HCT116 (cell line): ENCODE measurements at regions not wholly inside any gene's neighbourhood (a gene's known extent, or its start where the extent isn't known, plus 50 kb on each side); places are given as distances from the start of the nearest gene placed in this dataset.

Source experiments
- ATAC-seq: fragments of 200-7000 bp; cut with Tn5 transposase; 2 replicates; pipeline ENCODE4 v1.9.1; 2020; ENCODE audit warnings: mild to moderate bottlenecking, moderate library complexity
- BruUV-seq: library from RNA; stranded (reverse); fragments of 400-500 nt; replicated peaks from 2 replicates; lab custom pipeline; 2021; lab: Mats Ljungman, UMichigan
- CTCF ChIA-PET: fragments of 300-600 bp; sonication (Branson Sonifier 250); formaldehyde crosslinking; loops from one replicate; lab custom pipeline; 2021; ENCODE audit warnings: antibody characterized with exemption; lab: Charles Lee
- POLR2A ChIA-PET: fragments of 300-600, 350-600 bp; sonication (Branson Sonifier 250); formaldehyde crosslinking; loops from one replicate; lab custom pipeline; 2021; ENCODE audit warnings: antibody characterized with exemption; lab: Charles Lee
- RAD21 ChIA-PET, 2 experiments: fragments of 300-600 bp; sonication (Branson Sonifier 250); formaldehyde crosslinking; loops; one replicate each; lab custom pipeline; 2023; ENCODE audit warnings: low total read pairs in 2 of 2; ENCODE audit not compliant: uncharacterized antibody in 2 of 2, unreplicated experiment in 2 of 2, low non-redundant PET in 1 of 2; lab: Charles Lee
- DNase-seq: peaks from one replicate; pipeline ENCODE4 v3.0.0-alpha.2; 2010; ENCODE audit warnings: low read depth, low spot score
- H2AFZ ChIP-seq: fragments of 200-600 bp; shearing (Covaris generic), sonication (generic); 2 replicates; pipeline ENCODE4 v1.6.1; 2017; ENCODE audit warnings: low read depth, mixed run types, mixed read lengths, antibody characterized with exemption, low read length; ENCODE audit not compliant: poor library complexity, severe bottlenecking
- H3K27ac ChIP-seq: 2 replicates; pipeline ENCODE4 v1.5.1; 2012; ENCODE audit warnings: low read depth, low read length
- H3K27me3 ChIP-seq: fragments of 200-600 bp; sonication (generic); 2 replicates; pipeline ENCODE4 v1.6.1; 2016; ENCODE audit warnings: mixed run types, low read length, mixed read lengths; ENCODE audit not compliant: insufficient read depth
- H3K36me3 ChIP-seq, 2 experiments: fragments of 200-500 bp in 1 of 2; fragments of 200-600 bp in 1 of 2; sonication (Bioruptor generic) in 1 of 2; sonication (generic) in 1 of 2; 2 replicates each; pipeline versions ENCODE4 v1.5.1 to v1.6.1; 2014 to 2016; ENCODE audit warnings: low read length in 2 of 2, inconsistent platforms in 1 of 2, mixed read lengths in 1 of 2, mixed run types in 1 of 2; ENCODE audit not compliant: insufficient read depth in 2 of 2, control insufficient read depth in 1 of 2
- H3K4me1 ChIP-seq, 2 experiments: fragments of 200-600 bp in 1 of 2; sonication (generic) in 1 of 2; 2 replicates each; pipeline versions ENCODE4 v1.5.1 to v1.6.1; 2012 to 2017; ENCODE audit warnings: low read length in 2 of 2, inconsistent platforms in 1 of 2, mild to moderate bottlenecking in 1 of 2, mixed read lengths in 1 of 2, mixed run types in 1 of 2, moderate library complexity in 1 of 2; ENCODE audit not compliant: insufficient read depth in 2 of 2, control insufficient read depth in 1 of 2
- H3K4me2 ChIP-seq: fragments of 200-600 bp; sonication (generic); 2 replicates; pipeline ENCODE4 v1.6.1; 2017; ENCODE audit warnings: mixed run types, low read length, mixed read lengths
- H3K4me3 ChIP-seq, 2 experiments: fragments of 200-600 bp in 1 of 2; sonication (generic) in 1 of 2; replicated peaks in 1 of 2; 2 replicates each; pipeline ENCODE4 v1.5.1; 2011 to 2016; ENCODE audit warnings: low read length in 2 of 2, control low read depth in 1 of 2, low read depth in 1 of 2, mild to moderate bottlenecking in 1 of 2, mixed read lengths in 1 of 2, mixed run types in 1 of 2
- H3K79me2 ChIP-seq: fragments of 200-600 bp; sonication (generic); 2 replicates; pipeline ENCODE4 v1.6.1; 2017; ENCODE audit warnings: mild to moderate bottlenecking, mixed run types, low read length, moderate library complexity, mixed read lengths; ENCODE audit not compliant: insufficient read depth
- H3K9ac ChIP-seq: fragments of 200-600 bp; sonication (generic); 2 replicates; pipeline ENCODE4 v1.6.1; 2016; ENCODE audit warnings: low read length, mixed read lengths
- H3K9me2 ChIP-seq: fragments of 200-600 bp; sonication (generic), shearing (Covaris generic); 2 replicates; pipeline ENCODE4 v1.6.1; 2017; ENCODE audit warnings: mixed run types, mild to moderate bottlenecking, moderate library complexity; ENCODE audit not compliant: insufficient read depth
- H3K9me3 ChIP-seq, 2 experiments: fragments of 200-500 bp in 1 of 2; fragments of 200-600 bp in 1 of 2; sonication (Bioruptor generic) in 1 of 2; sonication (generic) in 1 of 2; 2 replicates each; pipeline ENCODE4 v1.6.1; 2014 to 2017; ENCODE audit warnings: low read length in 2 of 2, mixed read lengths in 2 of 2, inconsistent platforms in 1 of 2, low read depth in 1 of 2, mild to moderate bottlenecking in 1 of 2, mixed run types in 1 of 2, moderate library complexity in 1 of 2; ENCODE audit not compliant: control insufficient read depth in 1 of 2, insufficient read depth in 1 of 2
- H4K20me1 ChIP-seq: fragments of 200-600 bp; sonication (generic), shearing (Covaris generic); 2 replicates; pipeline ENCODE4 v1.6.1; 2017; ENCODE audit warnings: mixed run types, mild to moderate bottlenecking, moderate library complexity; ENCODE audit not compliant: insufficient read depth
- CBX3 ChIP-seq: IDR thresholded peaks from 2 replicates; pipeline ENCODE4 v1.6.1; 2012; ENCODE audit warnings: low read depth
- CEBPB ChIP-seq: IDR thresholded peaks from 2 replicates; pipeline ENCODE4 v1.6.1; 2012; ENCODE audit warnings: low read depth
- EGR1 ChIP-seq: IDR thresholded peaks from 2 replicates; pipeline ENCODE4 v1.6.1; 2012; ENCODE audit warnings: low read depth
- ELF1 ChIP-seq: IDR thresholded peaks from 2 replicates; pipeline ENCODE4 v1.6.1; 2012; ENCODE audit warnings: low read depth, borderline replicate concordance
- EZH2 ChIP-seq: fragments of 200-600 bp; sonication (generic); IDR thresholded peaks from 2 replicates; pipeline ENCODE4 v1.6.1; 2017; ENCODE audit warnings: antibody characterized with exemption, mixed run types
- EZH2phosphoT487 ChIP-seq: fragments of 200-600 bp; IDR thresholded peaks from 2 replicates; pipeline ENCODE4 v1.6.1; 2018; ENCODE audit warnings: antibody characterized with exemption, borderline replicate concordance
- FOSL1 ChIP-seq: IDR thresholded peaks from 2 replicates; pipeline ENCODE4 v1.6.1; 2012; ENCODE audit warnings: low read depth
- JUND ChIP-seq: IDR thresholded peaks from 2 replicates; pipeline ENCODE4 v1.6.1; 2012
- POLR2A ChIP-seq: IDR thresholded peaks from 2 replicates; pipeline ENCODE4 v1.7.0; 2011; ENCODE audit warnings: borderline replicate concordance; ENCODE audit not compliant: insufficient read depth, insufficient read length; ENCODE audit errors: extremely low read depth
- SIN3A ChIP-seq: IDR thresholded peaks from 2 replicates; pipeline ENCODE4 v1.6.1; 2012; ENCODE audit warnings: low read depth
- SP1 ChIP-seq: IDR thresholded peaks from 2 replicates; pipeline ENCODE4 v1.6.1; 2012; ENCODE audit warnings: low read depth
- SRF ChIP-seq: IDR thresholded peaks from 2 replicates; pipeline ENCODE4 v1.6.1; 2012; ENCODE audit warnings: low read depth
- TCF7L2 ChIP-seq: IDR thresholded peaks from 2 replicates; pipeline ENCODE4 v1.7.0; 2011; ENCODE audit warnings: borderline replicate concordance, inconsistent platforms; ENCODE audit not compliant: insufficient read depth, insufficient read length; ENCODE audit errors: extremely low read depth
- YY1 ChIP-seq: IDR thresholded peaks from 2 replicates; pipeline ENCODE4 v1.6.1; 2011; ENCODE audit warnings: low read length, low read depth, moderate library complexity, mild to moderate bottlenecking; ENCODE audit not compliant: insufficient replicate concordance; ENCODE audit errors: extremely low read depth
- ZFX ChIP-seq: fragments of 450-650 bp; IDR thresholded peaks from 2 replicates; pipeline ENCODE4 v1.6.1; 2017
- ZNF274 ChIP-seq: fragments of 200-500 bp; sonication (Bioruptor generic); IDR thresholded peaks from 2 replicates; pipeline ENCODE4 v1.6.1; 2014; ENCODE audit warnings: mild to moderate bottlenecking, low read depth, low read length, inconsistent platforms
- intact Hi-C: fragments of 100-400 bp; cut with micrococcal nuclease; formaldehyde crosslinking; loops from 2 replicates; pipeline ENCODE4 v1.10.0; 2022
- TF ChIP-seq, protein P1 (sequence below), 3 experiments: fragments of 200-600 bp in 1 of 3; sonication (generic) in 1 of 3; IDR thresholded peaks in 2 of 3; conservative IDR thresholded peaks in 1 of 3; 2 replicates each; pipeline ENCODE4 v1.5.1; 2012 to 2017; ENCODE audit warnings: low read depth in 2 of 3, low read length in 2 of 3, antibody characterized with exemption in 1 of 3, borderline replicate concordance in 1 of 3, control low read depth in 1 of 3, mild to moderate bottlenecking in 1 of 3, mixed read lengths in 1 of 3, mixed run types in 1 of 3, moderate library complexity in 1 of 3; ENCODE audit not compliant: insufficient read depth in 1 of 3
- TF ChIP-seq, protein P2 (sequence below): IDR thresholded peaks from 2 replicates; pipeline ENCODE4 v1.6.1; 2011; ENCODE audit warnings: mild to moderate bottlenecking, low read length, moderate library complexity; ENCODE audit not compliant: insufficient replicate concordance; ENCODE audit errors: extremely low read depth
- TF ChIP-seq, protein P3 (sequence below): IDR thresholded peaks from 2 replicates; pipeline ENCODE4 v1.6.1; 2012

DNA sequence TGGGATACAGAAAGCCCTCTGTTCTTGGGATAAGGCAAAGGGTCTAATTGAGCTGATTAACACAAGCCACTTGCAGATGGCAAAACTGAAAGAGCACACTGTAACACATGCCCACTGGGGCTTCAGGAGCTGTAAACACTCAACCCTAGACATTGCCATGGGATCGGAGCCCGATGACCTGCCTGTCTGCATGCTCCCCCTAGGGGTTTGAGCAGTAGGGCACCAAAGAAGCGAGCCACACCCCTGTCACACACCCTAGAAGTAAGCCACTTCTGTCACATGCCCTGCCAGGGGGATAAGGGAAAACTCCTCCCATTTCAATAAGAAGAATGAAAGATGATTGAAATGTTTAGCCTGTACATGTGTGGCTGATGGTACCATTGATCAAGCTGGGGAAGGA, 81.3 kb upstream of the IRX6 start:
- H3K9me3 ChIP-seq = no peaks in the 10 kb centered on the region
- no peaks in the 10 kb centered on the region for H3K36me3 ChIP-seq
- RAD21 ChIA-PET = no interaction called here
- no peak overlapping the region for H3K4me2 ChIP-seq
- BruUV-seq = no TSS peak
- no peaks in the 10 kb centered on the region for H3K4me1 ChIP-seq
- peaks cover 9% of the 10 kb centered on the region; the same call in 1 of the 2 replicates for H3K27me3 ChIP-seq
- TF ChIP-seq EZH2 (no peak), CEBPB (no peak), SIN3A (no peak), FOSL1 (no peak), SP1 (no peak)
- TF ChIP-seq, protein P1, sequence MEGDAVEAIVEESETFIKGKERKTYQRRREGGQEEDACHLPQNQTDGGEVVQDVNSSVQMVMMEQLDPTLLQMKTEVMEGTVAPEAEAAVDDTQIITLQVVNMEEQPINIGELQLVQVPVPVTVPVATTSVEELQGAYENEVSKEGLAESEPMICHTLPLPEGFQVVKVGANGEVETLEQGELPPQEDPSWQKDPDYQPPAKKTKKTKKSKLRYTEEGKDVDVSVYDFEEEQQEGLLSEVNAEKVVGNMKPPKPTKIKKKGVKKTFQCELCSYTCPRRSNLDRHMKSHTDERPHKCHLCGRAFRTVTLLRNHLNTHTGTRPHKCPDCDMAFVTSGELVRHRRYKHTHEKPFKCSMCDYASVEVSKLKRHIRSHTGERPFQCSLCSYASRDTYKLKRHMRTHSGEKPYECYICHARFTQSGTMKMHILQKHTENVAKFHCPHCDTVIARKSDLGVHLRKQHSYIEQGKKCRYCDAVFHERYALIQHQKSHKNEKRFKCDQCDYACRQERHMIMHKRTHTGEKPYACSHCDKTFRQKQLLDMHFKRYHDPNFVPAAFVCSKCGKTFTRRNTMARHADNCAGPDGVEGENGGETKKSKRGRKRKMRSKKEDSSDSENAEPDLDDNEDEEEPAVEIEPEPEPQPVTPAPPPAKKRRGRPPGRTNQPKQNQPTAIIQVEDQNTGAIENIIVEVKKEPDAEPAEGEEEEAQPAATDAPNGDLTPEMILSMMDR (IDR thresholded peaks at IDR 0.05 in 2 of 3, conservative IDR thresholded peaks at IDR 0.05 in 1 of 3; ENCODE audit: borderline replicate concordance in 1 of 3, insufficient read depth in 1 of 3, low read depth in 2 of 3, low read length in 2 of 3) = no peak
- ATAC-seq (0 out of 2 replicates have a peak, but pooled peaks have one; percentile 42), DNase-seq (no peak)
- intact Hi-C loops = no loop called here
- H3K9me2 ChIP-seq = no peaks in the 10 kb centered on the region
- H3K9ac ChIP-seq = no peak overlapping the region
- H2AFZ ChIP-seq = no peak overlapping the region
- no peaks in the 10 kb centered on the region for H4K20me1 ChIP-seq
- H3K4me3 ChIP-seq = no peak overlapping the region
- H3K79me2 ChIP-seq = no peaks in the 10 kb centered on the region
- no peak overlapping the region for H3K27ac ChIP-seq
- CTCF ChIA-PET = no interaction called here
- POLR2A ChIA-PET = no interaction called here

DNA sequence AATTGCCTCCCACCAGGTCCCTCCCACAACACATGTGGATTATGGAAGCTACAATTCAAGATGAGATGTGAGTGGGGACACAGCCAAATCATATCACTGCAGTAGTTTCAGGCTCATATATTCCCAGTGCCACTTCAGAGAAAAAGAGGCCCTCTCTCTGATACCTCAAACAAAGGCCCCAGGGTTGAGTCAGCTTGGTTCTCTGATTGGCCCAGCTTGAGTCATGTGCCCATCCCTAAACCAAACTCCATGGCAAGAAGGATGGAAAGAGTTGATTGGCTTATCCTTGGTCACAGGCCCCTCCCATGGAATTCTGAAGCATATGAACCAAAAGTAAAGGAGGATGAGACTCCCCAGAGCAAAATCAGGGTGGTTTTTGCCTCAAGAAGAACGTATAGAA, 75.9 kb upstream of the IRX6 start:
- ATAC-seq (peak; percentile 42; the same call in 1 of the 2 replicates), DNase-seq (no peak)
- RAD21 ChIA-PET = no interaction called here
- Histone ChIP-seq H2AFZ (no peak overlapping the region), H4K20me1 (no peaks in the 10 kb centered on the region), H3K4me3 (no peak overlapping the region), H3K4me2 (no peak overlapping the region), H3K79me2 (no peaks in the 10 kb centered on the region), H3K27ac (no peak overlapping the region), H3K36me3 (no peaks in the 10 kb centered on the region), H3K27me3 (no peaks in the 10 kb centered on the region), H3K4me1 (no peaks in the 10 kb centered on the region), H3K9me3 (no peaks in the 10 kb centered on the region), H3K9ac (no peak overlapping the region), H3K9me2 (no peaks in the 10 kb centered on the region)
- no TSS peak for BruUV-seq
- POLR2A ChIA-PET = no interaction called here
- CTCF ChIA-PET = no interaction called here
- intact Hi-C loops = no loop called here
- TF ChIP-seq, protein P2, sequence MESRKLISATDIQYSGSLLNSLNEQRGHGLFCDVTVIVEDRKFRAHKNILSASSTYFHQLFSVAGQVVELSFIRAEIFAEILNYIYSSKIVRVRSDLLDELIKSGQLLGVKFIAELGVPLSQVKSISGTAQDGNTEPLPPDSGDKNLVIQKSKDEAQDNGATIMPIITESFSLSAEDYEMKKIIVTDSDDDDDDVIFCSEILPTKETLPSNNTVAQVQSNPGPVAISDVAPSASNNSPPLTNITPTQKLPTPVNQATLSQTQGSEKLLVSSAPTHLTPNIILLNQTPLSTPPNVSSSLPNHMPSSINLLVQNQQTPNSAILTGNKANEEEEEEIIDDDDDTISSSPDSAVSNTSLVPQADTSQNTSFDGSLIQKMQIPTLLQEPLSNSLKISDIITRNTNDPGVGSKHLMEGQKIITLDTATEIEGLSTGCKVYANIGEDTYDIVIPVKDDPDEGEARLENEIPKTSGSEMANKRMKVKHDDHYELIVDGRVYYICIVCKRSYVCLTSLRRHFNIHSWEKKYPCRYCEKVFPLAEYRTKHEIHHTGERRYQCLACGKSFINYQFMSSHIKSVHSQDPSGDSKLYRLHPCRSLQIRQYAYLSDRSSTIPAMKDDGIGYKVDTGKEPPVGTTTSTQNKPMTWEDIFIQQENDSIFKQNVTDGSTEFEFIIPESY = no peak
- TF ChIP-seq SP1 (no peak), EZH2phosphoT487 (no peak), ELF1 (no peak), SIN3A (no peak), ZFX (no peak), TCF7L2 (no peak), EGR1 (no peak), ZNF274 (no peak), JUND (no peak), EZH2 (no peak), POLR2A (no peak), FOSL1 (no peak), CEBPB (no peak), SRF (no peak), CBX3 (no peak), YY1 (no peak)
- TF ChIP-seq, protein P3, sequence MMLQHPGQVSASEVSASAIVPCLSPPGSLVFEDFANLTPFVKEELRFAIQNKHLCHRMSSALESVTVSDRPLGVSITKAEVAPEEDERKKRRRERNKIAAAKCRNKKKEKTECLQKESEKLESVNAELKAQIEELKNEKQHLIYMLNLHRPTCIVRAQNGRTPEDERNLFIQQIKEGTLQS = no peak
